Activated CD8-positive, alpha-beta T cell treated with anti-CD3 and anti-CD28 coated beads for 36 hours (primary cell): ENCODE measurements at regions not wholly inside any gene's neighbourhood (a gene's known extent, or its start where the extent isn't known, plus 50 kb on each side); places are given as distances from the start of the nearest gene placed in this dataset.

Source experiments
- ATAC-seq: fragments of 200-7000 bp; cut with Tn5 transposase; one replicate; pipeline ENCODE4 v1.10.0; 2021; ENCODE audit warnings: mild to moderate bottlenecking, moderate library complexity
- CTCF ChIA-PET: fragments of 350-600 bp; sonication (Branson Sonifier 250); formaldehyde crosslinking; loops from one replicate; lab custom pipeline; 2021; ENCODE audit warnings: antibody characterized with exemption; lab: Charles Lee
- POLR2A ChIA-PET: fragments of 350-600 bp; sonication (Branson Sonifier 250); formaldehyde crosslinking; loops from one replicate; lab custom pipeline; 2021; ENCODE audit warnings: antibody characterized with exemption; lab: Charles Lee
- DNase-seq: peaks from one replicate; pipeline ENCODE4 v3.0.0-alpha.2; 2020
- H3K27ac Mint-ChIP-seq: one replicate; pipeline ENCODE4 v1.8.0; 2021; ENCODE audit warnings: mild to moderate bottlenecking, mixed read lengths
- H3K27me3 Mint-ChIP-seq: one replicate; pipeline ENCODE4 v1.8.0; 2021; ENCODE audit warnings: mixed read lengths
- H3K36me3 Mint-ChIP-seq: one replicate; pipeline ENCODE4 v1.8.0; 2021; ENCODE audit warnings: low read depth, mixed read lengths
- H3K4me1 Mint-ChIP-seq: one replicate; pipeline ENCODE4 v1.8.0; 2021; ENCODE audit warnings: low read depth, mixed read lengths
- H3K4me3 Mint-ChIP-seq: one replicate; pipeline ENCODE4 v1.8.0; 2021; ENCODE audit warnings: mild to moderate bottlenecking, moderate library complexity, mixed read lengths
- H3K9me3 Mint-ChIP-seq: one replicate; pipeline ENCODE4 v1.8.0; 2021; ENCODE audit warnings: mixed read lengths
- CTCF ChIP-seq: fragments of 200-600 bp; IDR thresholded peaks from one replicate; pipeline ENCODE4 v1.8.0; 2022; ENCODE audit warnings: antibody characterized with exemption, mild to moderate bottlenecking
- intact Hi-C: fragments of 100-400 bp; cut with micrococcal nuclease; formaldehyde crosslinking; loops from one replicate; pipeline ENCODE4 v1.10.0; 2022

- ATAC-seq (no peak), DNase-seq (no peak)
- ChIA-PET CTCF (interaction anchor here (1.5 to 2.3 kb wide), 3 partner anchors 30 to 65 kb away, joined by 4 to 10 read pairs (median 4); no protein-coding TSS in a partner anchor), POLR2A (interaction anchor here (1.1 kb wide), 1 partner anchor 29 kb away, joined by 3 read pairs; no protein-coding TSS in a partner anchor)
- H3K4me3 Mint-ChIP-seq: no peak overlapping the region
- intact Hi-C loops: loop anchor here (2.0 kb wide), 1 partner anchor 67 kb away; no protein-coding TSS in a partner anchor
- no peaks in the 10 kb centered on the region for H3K4me1 Mint-ChIP-seq
- peaks cover 11% of the 10 kb centered on the region for H3K27me3 Mint-ChIP-seq
- no peak for TF ChIP-seq CTCF
- no peaks in the 10 kb centered on the region for H3K9me3 Mint-ChIP-seq
- H3K36me3 Mint-ChIP-seq: no peaks in the 10 kb centered on the region
- no peak overlapping the region for H3K27ac Mint-ChIP-seq
These were observed 201.6 kb downstream of the ICOS start for GRCh38 chr2:204138206-204138605.

GRCh38 chr2:204140246-204140645 lies 203.7 kb downstream of the ICOS start:
- no peak overlapping the region for H3K27ac Mint-ChIP-seq
- intact Hi-C loops: loop anchor here (5.0 to 10.0 kb wide), 2 partner anchors 37 to 185 kb away; no protein-coding TSS in a partner anchor
- TF ChIP-seq CTCF: no peak
- H3K4me1 Mint-ChIP-seq: no peaks in the 10 kb centered on the region
- DNase-seq: no peak
- ChIA-PET POLR2A (interaction anchor here (1.1 to 1.4 kb wide), 2 partner anchors 12 to 31 kb away, joined by 3 read pairs; no protein-coding TSS in a partner anchor), CTCF (interaction anchor here (0.8 to 2.7 kb wide), 9 partner anchors 10 to 552 kb away, joined by 3 to 25 read pairs (median 5); no protein-coding TSS in a partner anchor)
- no peaks in the 10 kb centered on the region for H3K9me3 Mint-ChIP-seq
- H3K27me3 Mint-ChIP-seq: peaks cover 11% of the 10 kb centered on the region
- no peak overlapping the region for H3K4me3 Mint-ChIP-seq
- ATAC-seq: no peak
- no peaks in the 10 kb centered on the region for H3K36me3 Mint-ChIP-seq

- TF ChIP-seq CTCF: no peak
- CTCF ChIA-PET: interaction anchor here (1.3 to 3.1 kb wide), 5 partner anchors 10 to 98 kb away, joined by 3 to 44 read pairs (median 3); no protein-coding TSS in a partner anchor
- Mint-ChIP-seq H3K27ac (no peak overlapping the region), H3K9me3 (no peaks in the 10 kb centered on the region), H3K4me3 (no peak overlapping the region), H3K36me3 (no peaks in the 10 kb centered on the region), H3K4me1 (peaks cover 5% of the 10 kb centered on the region), H3K27me3 (peaks cover 18% of the 10 kb centered on the region)
- intact Hi-C loops: loop anchor here (5.0 to 10.0 kb wide), 2 partner anchors 34 to 181 kb away; no protein-coding TSS in a partner anchor
- no peak for DNase-seq
- ATAC-seq: no peak
- POLR2A ChIA-PET: no interaction called here
These were observed 206.9 kb downstream of the ICOS start for GRCh38 chr2:204143216-204144014.

- intact Hi-C loops: loop anchor here (5.0 to 10.0 kb wide), 2 partner anchors 33 to 180 kb away; no protein-coding TSS in a partner anchor
- H3K4me1 Mint-ChIP-seq: peaks cover 5% of the 10 kb centered on the region
- DNase-seq (no peak), ATAC-seq (no peak)
- H3K4me3 Mint-ChIP-seq: no peak overlapping the region
- no peaks in the 10 kb centered on the region for H3K9me3 Mint-ChIP-seq
- H3K27ac Mint-ChIP-seq: no peak overlapping the region
- ChIA-PET POLR2A (no interaction called here), CTCF (interaction anchor here (0.8 to 3.1 kb wide), 22 partner anchors 9 to 180 kb away, joined by 3 to 44 read pairs (median 5); no protein-coding TSS in a partner anchor)
- H3K27me3 Mint-ChIP-seq: peaks cover 24% of the 10 kb centered on the region
- H3K36me3 Mint-ChIP-seq: no peaks in the 10 kb centered on the region
- no peak for TF ChIP-seq CTCF
These were observed 207.9 kb downstream of the ICOS start for GRCh38 chr2:204144492-204144891.
